H9 (cell line): ENCODE measurements at regions not wholly inside any gene's neighbourhood (a gene's known extent, or its start where the extent isn't known, plus 50 kb on each side); places are given as distances from the start of the nearest gene placed in this dataset.

Experiments
- DNase-seq: peaks from one replicate; pipeline ENCODE4 v3.0.0-alpha.2; 2017
- H2AFZ ChIP-seq: one replicate; pipeline ENCODE4 v1.6.1; 2013; ENCODE audit warnings: mild to moderate bottlenecking, low read length, control low read depth, moderate library complexity
- H2AK5ac ChIP-seq: 2 replicates; pipeline ENCODE4 v1.6.1; 2013; ENCODE audit warnings: low read length, control low read depth, mixed read lengths; ENCODE audit not compliant: insufficient read length
- H2BK120ac ChIP-seq: one replicate; pipeline ENCODE4 v1.6.1; 2013; ENCODE audit warnings: low read depth, mild to moderate bottlenecking, low read length, control low read depth, inconsistent platforms; ENCODE audit not compliant: poor library complexity, severe bottlenecking
- H2BK12ac ChIP-seq: 2 replicates; pipeline ENCODE4 v1.6.1; 2013; ENCODE audit warnings: low read length, control low read depth, mixed read lengths, low read depth; ENCODE audit not compliant: insufficient read length
- H2BK15ac ChIP-seq: 2 replicates; pipeline ENCODE4 v1.6.1; 2013; ENCODE audit warnings: low read depth, low read length, control low read depth
- H2BK20ac ChIP-seq: one replicate; pipeline ENCODE4 v1.6.1; 2013; ENCODE audit warnings: low read depth, mild to moderate bottlenecking, low read length, control low read depth, inconsistent platforms; ENCODE audit not compliant: poor library complexity, severe bottlenecking
- H2BK5ac ChIP-seq: 2 replicates; pipeline ENCODE4 v1.6.1; 2013; ENCODE audit warnings: low read length, control low read depth, mixed read lengths; ENCODE audit not compliant: insufficient read length
- H3K14ac ChIP-seq: 2 replicates; pipeline ENCODE4 v1.6.1; 2013; ENCODE audit warnings: low read length, control low read depth; ENCODE audit not compliant: insufficient read depth
- H3K18ac ChIP-seq: 2 replicates; pipeline ENCODE4 v1.6.1; 2013; ENCODE audit warnings: low read depth, mild to moderate bottlenecking, mixed read lengths, low read length, control low read depth; ENCODE audit not compliant: insufficient read length
- H3K23ac ChIP-seq: 2 replicates; pipeline ENCODE4 v1.6.1; 2013; ENCODE audit warnings: low read length, control low read depth, mixed read lengths, low read depth; ENCODE audit not compliant: insufficient read length
- H3K23me2 ChIP-seq: 2 replicates; pipeline ENCODE4 v1.6.1; 2013; ENCODE audit warnings: low read depth, mild to moderate bottlenecking, mixed read lengths, low read length, control low read depth; ENCODE audit not compliant: insufficient read length, poor library complexity, severe bottlenecking
- H3K27ac ChIP-seq: 2 replicates; pipeline ENCODE4 v1.5.1; 2013; ENCODE audit warnings: low read length, control low read depth, mixed read lengths, low read depth; ENCODE audit not compliant: insufficient read length
- H3K27me3 ChIP-seq: 2 replicates; pipeline ENCODE4 v1.6.1; 2013; ENCODE audit warnings: low read length, control low read depth, inconsistent platforms; ENCODE audit not compliant: insufficient read depth
- H3K4ac ChIP-seq: 2 replicates; pipeline ENCODE4 v1.6.1; 2013; ENCODE audit warnings: low read depth, mild to moderate bottlenecking, control low read depth, inconsistent platforms, low read length, moderate library complexity
- H3K4me1 ChIP-seq: 2 replicates; pipeline ENCODE4 v1.6.1; 2013; ENCODE audit warnings: low read length, control low read depth, inconsistent platforms; ENCODE audit not compliant: insufficient read depth
- H3K4me2 ChIP-seq: 2 replicates; pipeline ENCODE4 v1.6.1; 2013; ENCODE audit warnings: low read length, control low read depth, mixed read lengths; ENCODE audit not compliant: insufficient read length, insufficient read depth
- H3K56ac ChIP-seq: 2 replicates; pipeline ENCODE4 v1.6.1; 2013; ENCODE audit warnings: low read depth, mild to moderate bottlenecking, mixed read lengths, low read length, control low read depth; ENCODE audit not compliant: insufficient read length
- H3K79me1 ChIP-seq: 2 replicates; pipeline ENCODE4 v1.6.1; 2013; ENCODE audit warnings: low read depth, mild to moderate bottlenecking, moderate library complexity, low read length, control low read depth, inconsistent platforms; ENCODE audit not compliant: insufficient read depth, poor library complexity, severe bottlenecking
- H3K79me2 ChIP-seq: 2 replicates; pipeline ENCODE4 v1.6.1; 2013; ENCODE audit warnings: low read length, control low read depth, inconsistent platforms; ENCODE audit not compliant: insufficient read depth
- H3K9ac ChIP-seq: 2 replicates; pipeline ENCODE4 v1.6.1; 2013; ENCODE audit warnings: low read length, control low read depth, mixed read lengths; ENCODE audit not compliant: insufficient read length; ENCODE audit errors: extremely low read depth
- H3K9me3 ChIP-seq: one replicate; pipeline ENCODE4 v1.6.1; 2013; ENCODE audit warnings: low read depth, low read length, inconsistent platforms; ENCODE audit not compliant: control insufficient read depth
- H3T11ph ChIP-seq: one replicate; pipeline ENCODE4 v1.6.1; 2013; ENCODE audit warnings: mild to moderate bottlenecking, low read length, control low read depth, inconsistent platforms
- H4K20me1 ChIP-seq: one replicate; pipeline ENCODE4 v1.6.1; 2013; ENCODE audit not compliant: control insufficient read depth, insufficient read length, insufficient read depth
- H4K5ac ChIP-seq: 2 replicates; pipeline ENCODE4 v1.6.1; 2013; ENCODE audit warnings: low read depth, mild to moderate bottlenecking, mixed read lengths, low read length, control low read depth; ENCODE audit not compliant: insufficient read length
- H4K8ac ChIP-seq: replicated peaks from 2 replicates; pipeline ENCODE4 v1.6.1; 2013; ENCODE audit warnings: low read length, control low read depth, mixed read lengths, low read depth; ENCODE audit not compliant: insufficient read length
- H4K91ac ChIP-seq: 2 replicates; pipeline ENCODE4 v1.6.1; 2013; ENCODE audit warnings: low read depth, mild to moderate bottlenecking, moderate library complexity, mixed read lengths, low read length, control low read depth; ENCODE audit not compliant: insufficient read length
- H3K27ac Mint-ChIP-seq, 3 experiments: 2 replicates in 2 of 3; 3 replicates in 1 of 3; pipeline ENCODE4 v1.8.0; 2020 to 2021; ENCODE audit warnings: mixed read lengths in 3 of 3, mild to moderate bottlenecking in 1 of 3, moderate library complexity in 1 of 3
- H3K27me3 Mint-ChIP-seq: 2 replicates; pipeline ENCODE4 v1.8.0; 2021; ENCODE audit warnings: low read depth, mild to moderate bottlenecking, moderate library complexity, mixed read lengths
- H3K36me3 Mint-ChIP-seq, 3 experiments: 2 replicates in 2 of 3; 3 replicates in 1 of 3; pipeline ENCODE4 v1.8.0; 2020 to 2021; ENCODE audit warnings: low read depth in 3 of 3, mixed read lengths in 3 of 3; ENCODE audit not compliant: insufficient read depth in 1 of 3
- H3K4me1 Mint-ChIP-seq, 2 experiments: 2 replicates each; pipeline ENCODE4 v1.8.0; 2020; ENCODE audit warnings: mixed read lengths in 2 of 2
- H3K4me3 Mint-ChIP-seq, 2 experiments: 2 replicates in 1 of 2; 3 replicates in 1 of 2; pipeline ENCODE4 v1.8.0; 2020 to 2021; ENCODE audit warnings: mild to moderate bottlenecking in 2 of 2, mixed read lengths in 2 of 2, moderate library complexity in 1 of 2
- H3K9me3 Mint-ChIP-seq, 2 experiments: 2 replicates in 1 of 2; 3 replicates in 1 of 2; pipeline ENCODE4 v1.8.0; 2020; ENCODE audit warnings: mild to moderate bottlenecking in 2 of 2, mixed read lengths in 2 of 2, moderate library complexity in 1 of 2
- WGBS: extraction: QIAGEN DNeasy Blood & Tissue Kit; methylation state at CpG from one replicate; pipeline ENCODE4 v1.1.7; 2013; ENCODE audit warnings: missing lambda C conversion rate, low lambda C conversion rate, mixed read lengths; ENCODE audit not compliant: insufficient read length; ENCODE audit errors: extremely low coverage; 5-methylcytosine and 5-hydroxymethylcytosine counted together
- TF ChIP-seq, protein P1 (sequence below): fragments of 200-600 bp; sonication (generic); conservative IDR thresholded peaks from 3 replicates; pipeline ENCODE4 v1.8.0; 2021; ENCODE audit warnings: antibody characterized with exemption, mild to moderate bottlenecking

DNA sequence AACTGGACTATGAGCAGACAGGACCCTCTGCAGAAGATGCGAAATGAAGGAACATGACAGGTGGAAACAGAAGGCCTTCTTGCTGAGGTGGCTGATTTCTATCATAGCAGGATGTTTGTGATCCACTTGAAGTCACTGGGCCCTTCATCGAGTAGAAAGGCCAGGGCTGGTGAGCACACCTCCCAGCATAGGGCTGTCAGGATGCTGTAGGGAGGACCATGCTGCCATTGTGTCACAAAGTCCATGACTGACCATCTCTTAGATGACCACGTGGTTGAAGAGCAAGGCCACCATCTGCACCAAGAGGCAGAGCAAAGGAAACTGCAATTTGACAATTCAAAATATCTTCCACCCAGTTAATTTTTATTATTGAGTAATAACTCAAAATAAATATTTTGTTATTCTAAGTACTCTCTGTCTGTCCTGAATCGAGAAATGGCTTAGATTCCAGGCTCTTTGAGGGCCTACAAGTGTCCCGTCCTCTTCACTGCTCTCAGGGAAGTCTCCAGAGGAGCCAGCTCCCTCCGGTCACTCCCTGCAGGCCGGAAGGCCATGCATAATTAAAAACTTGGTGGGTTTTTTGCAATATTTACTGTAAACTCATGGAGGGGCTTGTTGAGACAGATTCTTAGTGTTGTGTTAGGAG is 249.3 kb upstream of the ZMIZ1 start:
- Mint-ChIP-seq H3K4me3 (no peak overlapping the region), H3K27ac (peak overlapping the region in 1 of 3 experiments; percentile 61; a peak in 1 of 7 replicates), H3K27me3 (peaks cover 18% of the 10 kb centered on the region), H3K4me1 (peaks cover 16 to 20% of the 10 kb centered on the region in 2 experiments), H3K36me3 (no peaks in the 10 kb centered on the region), H3K9me3 (no peaks in the 10 kb centered on the region; a peak in 1 of 5 replicates)
- H3K79me1 ChIP-seq = no peaks in the 10 kb centered on the region
- no peak overlapping the region for H3K14ac ChIP-seq
- no peak overlapping the region for H3K18ac ChIP-seq
- no peaks in the 10 kb centered on the region for H3K9me3 ChIP-seq
- H3K56ac ChIP-seq = no peak overlapping the region
- no peaks in the 10 kb centered on the region for H4K20me1 ChIP-seq
- no peak overlapping the region for H3K4ac ChIP-seq
- no CpG with 5 or more reads among the region's 7 CpGs for WGBS
- H2BK12ac ChIP-seq = no peak overlapping the region
- no peak overlapping the region for H2BK20ac ChIP-seq
- H3K79me2 ChIP-seq = no peaks in the 10 kb centered on the region
- H4K91ac ChIP-seq = no peak overlapping the region
- H3K9ac ChIP-seq = no peak overlapping the region
- no peaks in the 10 kb centered on the region for H3K27me3 ChIP-seq
- no peak overlapping the region for H2AK5ac ChIP-seq
- no peak overlapping the region for H3T11ph ChIP-seq
- H2BK120ac ChIP-seq = no peak overlapping the region
- TF ChIP-seq, protein P1, sequence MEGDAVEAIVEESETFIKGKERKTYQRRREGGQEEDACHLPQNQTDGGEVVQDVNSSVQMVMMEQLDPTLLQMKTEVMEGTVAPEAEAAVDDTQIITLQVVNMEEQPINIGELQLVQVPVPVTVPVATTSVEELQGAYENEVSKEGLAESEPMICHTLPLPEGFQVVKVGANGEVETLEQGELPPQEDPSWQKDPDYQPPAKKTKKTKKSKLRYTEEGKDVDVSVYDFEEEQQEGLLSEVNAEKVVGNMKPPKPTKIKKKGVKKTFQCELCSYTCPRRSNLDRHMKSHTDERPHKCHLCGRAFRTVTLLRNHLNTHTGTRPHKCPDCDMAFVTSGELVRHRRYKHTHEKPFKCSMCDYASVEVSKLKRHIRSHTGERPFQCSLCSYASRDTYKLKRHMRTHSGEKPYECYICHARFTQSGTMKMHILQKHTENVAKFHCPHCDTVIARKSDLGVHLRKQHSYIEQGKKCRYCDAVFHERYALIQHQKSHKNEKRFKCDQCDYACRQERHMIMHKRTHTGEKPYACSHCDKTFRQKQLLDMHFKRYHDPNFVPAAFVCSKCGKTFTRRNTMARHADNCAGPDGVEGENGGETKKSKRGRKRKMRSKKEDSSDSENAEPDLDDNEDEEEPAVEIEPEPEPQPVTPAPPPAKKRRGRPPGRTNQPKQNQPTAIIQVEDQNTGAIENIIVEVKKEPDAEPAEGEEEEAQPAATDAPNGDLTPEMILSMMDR = no peak
- no peak overlapping the region for H4K5ac ChIP-seq
- H4K8ac ChIP-seq = no peak overlapping the region
- H2AFZ ChIP-seq = no peak overlapping the region
- no peak overlapping the region for H3K27ac ChIP-seq
- H2BK5ac ChIP-seq = no peak overlapping the region
- no peak overlapping the region for H2BK15ac ChIP-seq
- no peak overlapping the region for H3K4me2 ChIP-seq
- H3K23ac ChIP-seq = no peak overlapping the region
- H3K4me1 ChIP-seq = no peaks in the 10 kb centered on the region; the same call in 1 of the 2 replicates
- H3K23me2 ChIP-seq = no peaks in the 10 kb centered on the region
- DNase-seq = no peak
